Fibroblast of lung (primary cell): ENCODE measurements at regions not wholly inside any gene's neighbourhood (a gene's known extent, or its start where the extent isn't known, plus 50 kb on each side); places are given as distances from the start of the nearest gene placed in this dataset.
"Not testable (repeated sequence)": the region's sequence is repeated elsewhere in the genome, so short reads cannot be mapped to it uniquely, and the experiment has no call there.

Experiments
- DNase-seq, 2 donors: peaks; one replicate each; pipeline versions ENCODE4 v3.0.0 to v3.0.0-alpha.2; 2010; ENCODE audit warnings: low read depth in 2 of 2
- H2AFZ ChIP-seq: 2 replicates; pipeline ENCODE4 v1.5.1; 2012; ENCODE audit warnings: low read length, control low read depth, inconsistent platforms
- H3K27ac ChIP-seq: 2 replicates; pipeline ENCODE4 v1.5.1; 2011; ENCODE audit warnings: low read length, control low read depth; ENCODE audit not compliant: insufficient read depth
- H3K27me3 ChIP-seq: 2 replicates; pipeline ENCODE4 v1.5.1; 2011; ENCODE audit warnings: mild to moderate bottlenecking, low read length; ENCODE audit not compliant: control insufficient read depth, insufficient read depth
- H3K36me3 ChIP-seq: 2 replicates; pipeline ENCODE4 v1.5.1; 2011; ENCODE audit warnings: low read length; ENCODE audit not compliant: control insufficient read depth, insufficient read depth
- H3K4me1 ChIP-seq: 2 replicates; pipeline ENCODE4 v1.5.1; 2011; ENCODE audit warnings: low read length; ENCODE audit not compliant: control insufficient read depth, insufficient read depth; ENCODE audit errors: extremely low read depth
- H3K4me2 ChIP-seq: 2 replicates; pipeline ENCODE4 v1.5.1; 2011; ENCODE audit warnings: low read length, control low read depth; ENCODE audit not compliant: insufficient read depth; ENCODE audit errors: extremely low read depth
- H3K4me3 ChIP-seq, 4 experiments: fragments of 200-600 bp in 1 of 4; sonication (generic) in 1 of 4; replicated peaks in 1 of 4; 2 replicates each; pipeline ENCODE4 v1.5.1; 2011 to 2016; ENCODE audit warnings: low read length in 4 of 4, low read depth in 3 of 4, mild to moderate bottlenecking in 3 of 4, control low read depth in 2 of 4, inconsistent platforms in 1 of 4, mixed read lengths in 1 of 4; ENCODE audit not compliant: insufficient read depth in 1 of 4; ENCODE audit errors: control extremely low read depth in 1 of 4
- H3K79me2 ChIP-seq: 2 replicates; pipeline ENCODE4 v1.5.1; 2012; ENCODE audit warnings: mild to moderate bottlenecking, low read length, inconsistent platforms; ENCODE audit not compliant: control insufficient read depth, insufficient read depth
- H3K9ac ChIP-seq: 2 replicates; pipeline ENCODE4 v1.5.1; 2011; ENCODE audit warnings: mild to moderate bottlenecking, low read length, control low read depth; ENCODE audit not compliant: insufficient read depth
- H3K9me3 ChIP-seq: 2 replicates; pipeline ENCODE4 v1.5.1; 2012; ENCODE audit warnings: low read depth, low read length; ENCODE audit not compliant: control insufficient read depth, insufficient read depth
- H4K20me1 ChIP-seq: 2 replicates; pipeline ENCODE4 v1.5.1; 2011; ENCODE audit warnings: low read length; ENCODE audit not compliant: control insufficient read depth, insufficient read depth; ENCODE audit errors: extremely low read depth
- CTCF ChIP-seq, 2 donors: IDR thresholded peaks in 1 of 2; conservative IDR thresholded peaks in 1 of 2; 1 replicate in 1 of 2; 2 replicates in 1 of 2; pipeline ENCODE4 v1.5.1; 2011 to 2012; ENCODE audit warnings: low read length in 2 of 2, control low read depth in 1 of 2, inconsistent platforms in 1 of 2, low read depth in 1 of 2, mild to moderate bottlenecking in 1 of 2
- EZH2 ChIP-seq: IDR thresholded peaks from 2 replicates; pipeline ENCODE4 v1.5.1; 2012; ENCODE audit warnings: low read length, control low read depth, mild to moderate bottlenecking; ENCODE audit errors: missing control alignments

GRCh38 chr2:113341191-113341869 is 62.6 kb upstream of the PAX8 start:
- TF ChIP-seq EZH2 (no peak), CTCF (conservative IDR thresholded peaks at IDR 0.05 in 1 of 2, IDR thresholded peaks at IDR 0.05 in 1 of 2; ENCODE audit: low read depth in 1 of 2, low read length in 2 of 2) (no peak)
- Histone ChIP-seq H3K27ac (no peak overlapping the region), H4K20me1 (no peaks in the 10 kb centered on the region), H3K9me3 (no peaks in the 10 kb centered on the region), H3K4me3 (no peak overlapping the region), H3K9ac (no peak overlapping the region), H2AFZ (no peak overlapping the region), H3K36me3 (no peaks in the 10 kb centered on the region), H3K79me2 (no peaks in the 10 kb centered on the region), H3K27me3 (peaks cover 4% of the 10 kb centered on the region), H3K4me1 (no peaks in the 10 kb centered on the region), H3K4me2 (no peak overlapping the region)
- DNase-seq: no peak

- no peak overlapping the region for H2AFZ ChIP-seq
- H3K27me3 ChIP-seq: peaks cover 4% of the 10 kb centered on the region
- H3K79me2 ChIP-seq: no peaks in the 10 kb centered on the region
- H3K27ac ChIP-seq: no peak overlapping the region
- H3K4me3 ChIP-seq: no peak overlapping the region
- no peak for DNase-seq
- no peaks in the 10 kb centered on the region for H3K36me3 ChIP-seq
- no peaks in the 10 kb centered on the region for H3K4me1 ChIP-seq
- no peaks in the 10 kb centered on the region for H3K9me3 ChIP-seq
- H3K4me2 ChIP-seq: no peak overlapping the region
- H3K9ac ChIP-seq: no peak overlapping the region
- no peaks in the 10 kb centered on the region for H4K20me1 ChIP-seq
- TF ChIP-seq CTCF (conservative IDR thresholded peaks at IDR 0.05 in 1 of 2, IDR thresholded peaks at IDR 0.05 in 1 of 2; ENCODE audit: low read depth in 1 of 2, low read length in 2 of 2): no peak
- no peak for TF ChIP-seq EZH2
Observed at GRCh38 chr2:113337809-113338208, 59.1 kb upstream of the PAX8 start.

GRCh38 chr2:113336040-113336439 is 57.3 kb upstream of the PAX8 start:
- H3K79me2 ChIP-seq, H3K9ac ChIP-seq, H3K4me2 ChIP-seq, H3K4me1 ChIP-seq, H3K9me3 ChIP-seq, H3K4me3 ChIP-seq, H4K20me1 ChIP-seq, H2AFZ ChIP-seq, H3K27ac ChIP-seq, H3K36me3 ChIP-seq, H3K27me3 ChIP-seq: not testable (repeated sequence)
- DNase-seq: peak; percentile 43 to 73
